Kidney glomerular epithelial cell (primary cell): ENCODE measurements at regions not wholly inside any gene's neighbourhood (a gene's known extent, or its start where the extent isn't known, plus 50 kb on each side); places are given as distances from the start of the nearest gene placed in this dataset.

ENCODE experiments used
- DNase-seq: peaks from one replicate; lab custom pipeline; 2025; lab: John Stamatoyannopoulos, UW

DNA sequence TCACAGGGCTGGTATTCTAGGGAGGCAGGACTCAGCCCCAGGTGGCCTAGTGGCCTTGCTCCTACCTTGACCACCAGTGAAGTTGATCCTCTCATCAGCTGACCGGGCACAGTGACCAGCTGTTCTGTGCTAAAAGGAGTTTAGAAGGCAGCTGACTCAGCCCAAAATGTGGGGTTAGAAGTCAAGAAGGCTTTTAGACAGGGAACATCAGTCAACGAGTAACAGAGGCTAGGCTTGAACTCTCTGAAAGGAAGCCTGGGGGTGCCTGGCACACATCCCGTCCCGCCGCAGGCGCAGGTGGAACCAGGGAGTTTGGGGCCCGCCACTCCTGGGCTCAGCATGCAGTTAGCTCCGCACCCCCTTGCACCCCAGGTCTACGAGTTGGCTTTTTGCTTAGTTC lies 114.9 kb upstream of the SLC45A1 start:
- DNase-seq, result no peak

- peak; percentile 40 for DNase-seq
These were observed 115.6 kb upstream of the SLC45A1 start for GRCh38 chr1:8202182-8202905.

GRCh38 chr1:8201331-8201861 lies 116.5 kb upstream of the SLC45A1 start:
- DNase-seq, result no peak

- DNase-seq, result no peak
These were observed 117.4 kb upstream of the SLC45A1 start for GRCh38 chr1:8200317-8201115.

DNA sequence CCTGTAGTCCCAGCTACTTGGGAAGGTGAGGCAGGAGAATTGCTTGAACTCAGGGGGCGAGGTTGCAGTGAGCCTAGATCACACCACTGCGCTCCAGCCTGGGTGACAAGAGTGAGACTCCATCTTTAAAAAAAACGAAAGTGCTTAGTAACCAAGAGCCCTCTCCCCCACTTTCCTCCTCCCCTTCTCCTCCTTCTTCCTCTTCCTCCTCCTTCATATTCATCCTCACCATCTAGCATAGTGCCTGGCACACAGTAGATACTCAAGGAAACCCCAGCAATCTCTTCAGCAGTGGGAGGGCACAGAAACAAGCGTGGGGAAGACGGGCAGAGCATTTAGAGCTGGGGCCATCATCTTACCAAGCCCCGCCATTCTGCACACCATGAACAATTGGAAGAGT lies 119.4 kb upstream of the SLC45A1 start:
- DNase-seq, result no peak

GRCh38 chr1:8197493-8198282 lies 120.2 kb upstream of the SLC45A1 start:
- peak; percentile 95 for DNase-seq

- DNase-seq, result no peak
These were observed 123.3 kb upstream of the SLC45A1 start for GRCh38 chr1:8194481-8195227.

- DNase-seq, result no peak
These were observed 124.0 kb upstream of the SLC45A1 start for GRCh38 chr1:8193840-8194406.

DNA sequence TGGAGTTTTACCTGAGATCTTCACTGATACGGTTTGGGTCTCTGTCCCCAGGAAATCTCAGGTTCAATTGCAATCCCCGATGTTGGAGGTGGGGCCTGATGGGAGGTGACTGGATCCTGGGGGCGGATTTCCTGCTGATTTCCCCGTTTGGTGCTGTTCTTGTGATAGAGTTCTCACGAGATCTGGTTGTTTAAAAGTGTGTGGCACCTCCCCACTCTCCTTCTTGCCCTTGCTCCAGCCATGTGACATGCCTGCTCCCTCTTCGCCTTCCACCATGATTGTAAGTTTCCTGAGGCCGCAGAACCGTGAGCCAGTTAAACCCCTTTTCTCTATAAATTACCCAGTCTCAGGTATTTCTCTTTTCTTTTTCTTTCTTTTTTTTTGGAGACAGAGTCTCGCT lies 126.4 kb upstream of the SLC45A1 start:
- no peak for DNase-seq

DNA sequence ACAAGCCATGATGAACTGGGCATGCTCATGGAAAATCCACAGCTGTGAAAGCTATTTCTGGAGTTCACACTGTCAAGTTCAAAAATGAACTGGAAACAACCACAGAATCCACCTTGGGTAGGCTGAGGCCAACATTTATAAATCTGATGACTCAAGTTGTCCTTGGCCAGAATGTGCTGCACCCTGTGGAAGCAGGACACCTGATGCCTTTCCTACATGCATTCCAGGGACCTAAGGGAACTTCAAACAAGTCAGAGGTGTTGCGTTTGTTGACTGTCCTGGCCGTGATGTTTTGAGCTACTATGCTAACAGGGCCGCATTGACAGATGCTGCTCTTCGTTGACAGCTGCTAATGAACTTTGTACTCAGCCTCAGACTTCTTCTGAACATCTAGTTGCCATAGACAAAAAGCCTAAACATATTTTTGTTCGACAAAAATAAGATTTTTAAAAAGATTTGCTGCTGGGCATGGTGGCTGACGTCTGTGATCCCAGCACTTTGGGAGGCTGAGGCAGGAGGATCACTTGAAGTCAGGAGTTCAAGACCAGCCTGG lies 127.9 kb upstream of the SLC45A1 start:
- DNase-seq, result no peak

DNA sequence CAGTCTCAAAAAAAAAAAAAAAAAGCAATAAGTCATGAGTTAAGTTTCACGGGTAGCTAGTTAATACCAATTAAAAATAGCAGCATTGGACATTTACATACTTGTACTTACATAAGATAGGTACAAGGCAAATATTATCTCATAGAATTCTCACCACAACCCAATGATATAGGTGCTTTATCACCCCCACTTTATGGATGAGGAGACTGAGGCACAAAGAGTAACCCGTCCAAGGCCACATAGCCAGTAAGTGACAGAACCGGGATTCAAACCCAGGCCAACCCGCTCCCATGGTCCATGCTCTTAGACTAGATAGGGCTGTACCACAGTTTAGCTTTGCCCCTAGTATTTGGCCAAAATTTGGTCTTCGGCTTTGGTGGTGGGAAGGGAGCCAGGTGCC lies 132.5 kb upstream of the SLC45A1 start:
- no peak for DNase-seq

- no peak for DNase-seq
These were observed 133.6 kb upstream of the SLC45A1 start for GRCh38 chr1:8184301-8184700.

DNA sequence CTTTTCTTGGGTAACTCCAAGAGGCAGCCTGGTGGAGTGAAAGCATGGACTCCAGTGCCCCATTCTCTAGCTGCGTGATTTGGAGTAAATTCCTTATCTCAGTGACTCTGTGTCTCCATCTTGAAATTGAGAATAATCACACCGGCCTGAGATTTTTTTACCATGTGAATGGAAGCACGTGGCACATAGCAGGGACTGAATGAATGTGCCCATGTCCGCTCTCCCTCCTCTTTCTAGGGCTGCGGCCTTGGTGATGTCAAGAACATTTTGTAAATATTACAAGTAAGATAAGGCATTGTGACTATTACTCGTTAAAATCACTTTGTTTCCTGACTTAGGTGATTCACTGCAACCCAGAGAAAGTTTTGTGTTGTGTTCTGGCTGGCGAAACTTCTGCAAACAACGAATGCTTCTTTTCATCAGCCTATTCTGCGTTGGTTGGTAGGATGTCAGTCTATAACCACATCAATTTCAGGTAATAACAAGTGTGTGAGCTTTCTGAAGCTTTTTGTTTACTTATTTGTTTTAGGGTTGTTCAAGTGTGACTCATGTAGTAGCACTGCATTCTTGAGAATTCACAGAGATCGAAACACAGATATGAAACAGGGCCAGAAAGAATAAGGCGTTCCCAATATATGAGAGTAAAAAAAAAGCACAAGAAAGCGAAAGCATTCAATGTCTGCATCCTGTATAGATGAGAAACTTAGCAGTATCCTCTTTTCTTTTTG lies 135.7 kb upstream of the SLC45A1 start:
- no peak for DNase-seq

GRCh38 chr1:8179132-8179793 lies 138.7 kb upstream of the SLC45A1 start:
- no peak for DNase-seq

GRCh38 chr1:8176279-8176678 lies 141.6 kb upstream of the SLC45A1 start:
- no peak for DNase-seq

DNA sequence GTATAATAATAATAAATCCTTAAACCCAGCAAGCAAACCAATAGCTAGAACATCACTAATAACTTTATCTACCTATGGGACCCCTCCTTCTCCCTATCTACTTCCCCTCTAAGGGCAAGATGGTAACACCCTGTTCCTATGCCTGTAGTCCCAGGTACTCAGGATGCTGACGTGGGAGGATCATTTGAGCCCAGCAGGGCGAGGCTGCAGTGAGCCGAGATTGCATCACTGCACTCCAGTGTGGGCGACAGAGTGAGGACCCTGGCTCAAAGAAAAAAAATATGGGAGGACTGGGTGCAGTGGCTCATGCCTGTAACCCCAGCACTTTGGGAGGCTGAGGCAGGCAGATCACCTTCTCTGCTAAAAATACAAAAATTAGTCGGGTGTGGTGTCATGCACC lies 143.1 kb upstream of the SLC45A1 start:
- no peak for DNase-seq

- no peak for DNase-seq
These were observed 145.8 kb upstream of the ERRFI1 start for GRCh38 chr1:8171751-8172464.

DNA sequence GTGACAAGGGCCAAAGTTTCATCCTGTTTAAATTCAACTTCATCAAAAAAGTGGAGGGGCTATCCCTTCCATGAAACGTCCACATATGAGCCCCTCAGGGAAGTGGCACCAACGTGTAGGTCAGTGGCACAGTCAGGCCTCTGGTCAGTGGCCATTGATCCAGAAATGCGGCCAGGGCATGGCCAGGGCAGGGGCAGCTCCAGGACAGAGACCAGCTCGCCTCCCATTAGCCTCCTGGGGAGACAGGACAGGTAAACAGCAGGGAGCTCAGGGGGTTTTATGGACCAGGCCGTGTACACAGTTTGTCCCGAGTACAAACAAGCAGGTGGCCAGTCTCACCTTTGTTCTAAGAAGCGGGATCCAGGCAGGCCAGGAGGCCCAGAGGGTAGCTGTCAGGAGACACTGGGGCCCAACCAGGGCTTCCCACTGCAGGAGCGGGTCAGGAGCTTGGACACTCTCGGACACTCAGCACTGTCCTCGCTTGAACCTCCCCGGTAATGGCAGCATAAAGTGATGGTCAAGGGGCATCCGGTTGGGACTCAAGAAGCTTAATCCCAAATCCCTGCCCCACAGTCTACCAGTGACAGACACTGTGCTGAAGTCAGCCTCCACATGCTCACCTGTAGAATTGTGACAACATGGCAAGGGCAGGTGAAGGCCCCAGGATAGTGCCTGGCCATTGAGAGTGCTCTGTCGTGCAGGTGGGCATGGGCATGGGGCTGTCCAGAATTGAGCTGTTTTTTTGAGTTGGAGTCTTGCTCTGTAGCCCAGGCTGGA lies 144.1 kb upstream of the ERRFI1 start:
- DNase-seq, result no peak
